ENCODE measurements at regions not wholly inside any gene's neighbourhood (a gene's known extent, or its start where the extent isn't known, plus 50 kb on each side); places are given as distances from the start of the nearest gene placed in this dataset.

DNA sequence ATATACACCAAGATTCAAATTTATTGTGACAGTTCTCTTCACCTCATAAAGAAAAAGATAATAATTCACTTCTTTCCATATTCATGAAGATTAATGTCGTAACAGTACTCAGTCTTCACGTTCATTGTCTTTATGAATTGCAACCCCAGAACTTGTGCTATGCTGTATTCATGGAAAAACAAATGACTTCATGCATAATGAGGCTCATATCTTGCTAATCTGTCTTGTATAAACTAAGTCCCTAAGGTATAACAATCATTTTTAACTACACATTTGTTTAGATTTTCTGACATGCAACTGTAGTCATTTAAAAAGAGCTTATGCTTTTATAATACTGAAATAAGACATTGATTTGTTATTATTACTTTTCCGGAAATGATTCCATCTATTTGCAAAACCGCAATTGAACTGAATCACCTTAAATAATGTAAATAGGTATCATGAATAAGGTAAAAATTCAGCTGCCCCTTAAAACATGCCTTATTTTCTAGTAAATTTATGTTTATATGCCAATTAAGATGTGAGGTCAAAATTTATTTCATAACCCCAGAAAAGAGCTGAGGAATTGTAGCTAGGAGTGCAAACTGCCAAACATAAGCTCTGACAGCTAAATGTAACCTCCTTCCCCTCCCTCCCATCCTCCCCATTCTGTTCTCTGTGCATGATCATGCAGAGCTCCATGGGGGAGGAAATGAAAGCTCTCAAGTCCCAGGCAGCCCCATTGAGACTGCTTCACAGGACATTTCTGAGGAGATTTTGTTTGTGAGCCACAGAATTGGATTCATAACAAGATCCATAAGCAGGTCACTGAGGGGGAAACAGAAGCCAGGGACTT is 301.6 kb downstream of the ATP23 start:
- no peaks in the 10 kb centered on the region for H3K9me3 ChIP-seq (ENCODE audit: control insufficient read depth in 4 of 4, insufficient read depth in 3 of 4, low read length in 3 of 4)
- no peak overlapping the region for H3K9ac ChIP-seq (ENCODE audit: insufficient read depth in 1 of 2, low read length in 2 of 2)
- no peaks in the 10 kb centered on the region for H3K36me3 ChIP-seq (ENCODE audit: control insufficient read depth in 4 of 4, insufficient read depth in 4 of 4, low read length in 4 of 4)
- no peak for DNase-seq
- TF ChIP-seq CTCF (IDR thresholded peaks at IDR 0.05; ENCODE audit: control extremely low read depth, extremely low read depth): no peak
- no peak overlapping the region for H3K4me3 ChIP-seq
- H3K27ac ChIP-seq (ENCODE audit: low read depth in 1 of 2, low read length in 1 of 2): no peak overlapping the region
- 65 to 82% methylated on average over 4 of the region's 4 CpGs for WGBS, 2 donors
- no peaks in the 10 kb centered on the region for H3K4me1 ChIP-seq (ENCODE audit: control insufficient read depth in 5 of 5, insufficient read depth in 5 of 5, low read length in 5 of 5)
- no peaks in the 10 kb centered on the region for H3K27me3 ChIP-seq (ENCODE audit: control insufficient read depth in 3 of 3, insufficient read depth in 3 of 3, low read length in 2 of 3)
- ATAC-seq (ENCODE audit: insufficient read depth, low FRiP score): no peak

DNA sequence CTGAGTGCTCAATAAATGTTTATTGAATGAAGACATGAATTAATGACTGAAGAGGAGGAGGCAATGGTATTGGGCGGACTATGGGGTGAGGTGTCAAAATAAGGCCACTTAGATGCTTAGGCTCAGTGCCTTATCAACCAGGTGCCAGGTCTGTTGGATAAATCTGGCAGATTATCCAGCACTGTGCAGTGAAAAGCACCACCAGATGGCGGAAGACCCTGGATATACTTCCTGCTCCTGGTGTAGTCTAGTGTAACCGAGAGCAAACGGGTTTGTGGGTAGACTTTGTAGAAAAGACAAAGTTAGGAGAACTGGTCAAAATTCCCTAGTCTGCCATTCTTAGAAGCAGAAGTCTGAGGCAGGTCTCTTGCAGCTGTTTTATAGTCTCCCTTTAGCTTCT is 306.3 kb downstream of the ATP23 start:
- DNase-seq (no peak), ATAC-seq (ENCODE audit: insufficient read depth, low FRiP score) (no peak)
- H3K27ac ChIP-seq (ENCODE audit: low read depth in 1 of 2, low read length in 1 of 2): no peak overlapping the region
- WGBS, 2 donors: 93 to 94% methylated on average over 4 of the region's 4 CpGs
- no peak overlapping the region for H3K9ac ChIP-seq (ENCODE audit: insufficient read depth in 1 of 2, low read length in 2 of 2)
- peaks cover 0 to 5% (median 0%) of the 10 kb centered on the region in 5 donors for H3K4me1 ChIP-seq (ENCODE audit: control insufficient read depth in 5 of 5, insufficient read depth in 5 of 5, low read length in 5 of 5)
- no peak for TF ChIP-seq CTCF (IDR thresholded peaks at IDR 0.05; ENCODE audit: control extremely low read depth, extremely low read depth)
- no peaks in the 10 kb centered on the region for H3K27me3 ChIP-seq (ENCODE audit: control insufficient read depth in 3 of 3, insufficient read depth in 3 of 3, low read length in 2 of 3)
- no peak overlapping the region for H3K4me3 ChIP-seq
- no peaks in the 10 kb centered on the region for H3K9me3 ChIP-seq (ENCODE audit: control insufficient read depth in 4 of 4, insufficient read depth in 3 of 4, low read length in 3 of 4)
- H3K36me3 ChIP-seq (ENCODE audit: control insufficient read depth in 4 of 4, insufficient read depth in 4 of 4, low read length in 4 of 4): no peaks in the 10 kb centered on the region

GRCh38 chr12:58248599-58248998 is 307.2 kb downstream of the ATP23 start:
- no peak overlapping the region for H3K4me3 ChIP-seq
- H3K36me3 ChIP-seq (ENCODE audit: control insufficient read depth in 4 of 4, insufficient read depth in 4 of 4, low read length in 4 of 4): no peaks in the 10 kb centered on the region
- peaks cover 0 to 5% (median 0%) of the 10 kb centered on the region in 5 donors for H3K4me1 ChIP-seq (ENCODE audit: control insufficient read depth in 5 of 5, insufficient read depth in 5 of 5, low read length in 5 of 5)
- H3K9ac ChIP-seq (ENCODE audit: insufficient read depth in 1 of 2, low read length in 2 of 2): no peak overlapping the region
- ATAC-seq (ENCODE audit: insufficient read depth, low FRiP score): no peak
- H3K27ac ChIP-seq (ENCODE audit: low read depth in 1 of 2, low read length in 1 of 2): no peak overlapping the region
- H3K27me3 ChIP-seq (ENCODE audit: control insufficient read depth in 3 of 3, insufficient read depth in 3 of 3, low read length in 2 of 3): no peaks in the 10 kb centered on the region
- WGBS, 2 donors: 46 to 71% methylated on average over 3 of the region's 3 CpGs
- DNase-seq: no peak
- H3K9me3 ChIP-seq (ENCODE audit: control insufficient read depth in 4 of 4, insufficient read depth in 3 of 4, low read length in 3 of 4): peaks cover 0 to 2% (median 0%) of the 10 kb centered on the region in 4 donors
- TF ChIP-seq CTCF (IDR thresholded peaks at IDR 0.05; ENCODE audit: control extremely low read depth, extremely low read depth): no peak

All from lung (tissue), 11 donors.